Heart right ventricle (tissue), 16 donors: ENCODE measurements at regions not wholly inside any gene's neighbourhood (a gene's known extent, or its start where the extent isn't known, plus 50 kb on each side); places are given as distances from the start of the nearest gene placed in this dataset.

Experiments used
- ATAC-seq, 8 donors: fragments of 200-7000 bp; cut with Tn5 transposase; one replicate each; pipeline ENCODE4 v1.9.1; 2020; ENCODE audit warnings: mild to moderate bottlenecking in 8 of 8, moderate library complexity in 8 of 8, moderate number of reproducible peaks in 1 of 8
- DNase-seq, 2 donors: peaks; one replicate each; pipeline ENCODE4 v3.0.0-alpha.2; 2020
- H3K27ac ChIP-seq, 10 donors: fragments of 200-600 bp; sonication (generic) in 2 of 10; one replicate each; pipeline versions ENCODE4 v1.5.0 to v1.8.0; 2020 to 2022; ENCODE audit warnings: mild to moderate bottlenecking in 3 of 10
- H3K27me3 ChIP-seq, 7 donors: fragments of 200-600 bp; one replicate each; pipeline ENCODE4 v1.8.0; 2021 to 2022; ENCODE audit warnings: mild to moderate bottlenecking in 2 of 7
- H3K36me3 ChIP-seq, 9 donors: fragments of 200-600 bp; sonication (generic) in 1 of 9; one replicate each; pipeline versions ENCODE4 v1.5.0 to v1.8.0; 2020 to 2022; ENCODE audit warnings: mild to moderate bottlenecking in 2 of 9
- H3K4me1 ChIP-seq, 9 donors: fragments of 200-600 bp; sonication (generic) in 1 of 9; one replicate each; pipeline versions ENCODE4 v1.5.0 to v1.8.0; 2020 to 2022; ENCODE audit warnings: mild to moderate bottlenecking in 4 of 9
- H3K4me3 ChIP-seq, 10 donors: fragments of 200-600 bp; sonication (generic) in 2 of 10; one replicate each; pipeline versions ENCODE4 v1.5.0 to v1.8.0; 2020 to 2022; ENCODE audit warnings: mild to moderate bottlenecking in 7 of 10, moderate library complexity in 2 of 10
- H3K9me3 ChIP-seq, 11 donors: fragments of 200-600 bp in 10 of 11; sonication (generic) in 2 of 11; one replicate each; pipeline versions ENCODE4 v1.5.0 to v1.8.0; 2013 to 2022; ENCODE audit warnings: mild to moderate bottlenecking in 2 of 11, control low read depth in 1 of 11, moderate library complexity in 1 of 11
- WGBS, 2 donors: extraction: QIAGEN DNeasy Blood & Tissue Kit; methylation state at CpG; one replicate each; pipeline ENCODE4 v1.1.7; 2013; ENCODE audit warnings: inconsistent platforms in 1 of 2; 5-methylcytosine and 5-hydroxymethylcytosine counted together
- intact Hi-C, 10 donors: fragments of 100-400 bp; cut with DNase I; formaldehyde crosslinking; loops; one replicate each; pipeline versions ENCODE4 v1.11.1 to v1.14.2; 2022
- TF ChIP-seq, protein P1 (sequence below), 9 donors: fragments of 200-600 bp; sonication (generic) in 2 of 9; IDR thresholded peaks; one replicate each; pipeline versions ENCODE4 v1.5.0 to v1.8.0; 2021 to 2022; ENCODE audit warnings: antibody characterized with exemption in 9 of 9, mild to moderate bottlenecking in 5 of 9, moderate library complexity in 1 of 9
- donor health status: Arrhythmogenic right ventricular cardiomyopathy.
- donor health status: ischemic (EF 13 %, LVEDD 7.1; RV severe dilation, severe dysfunction).
- donor health status: healthy with polysubstance abuse.
- donor health status: DM: no; HTN: yes; CAD: no.
- donor health status: DM: no; HTN: no; CAD: no.
- donor health status: ischemic (EF 25% LVEDD 6.9; RV normal size, moderate dysfunction).
- donor health status: ischemic (EF 25% LVEDD 5.7; RV mildly dilated, moderate dysfunction).
- donor health status: healthy.
- donor health status: DM: yes; HTN: yes; CAD: no.
- donor health status: Ischemic cardiomyopathy.
- donor health status: ischemic (EF 35%, LVEDD 5.7; RV mildly dilated, moderate dysfunction).
- donor health status: nonischemic (EF 11% LVEDD 7.7; RV severe dilation, severe dysfunction).
- donor health status: DM: yes; HTN: yes; CAD: no.
- donor health status: PGD.
- donor health status: ischemic (EF 29% LVEDD 5.4; RV normal size, mild dysfunction).
- donor health status: nonischemic (EF 23%, LVEDD 6.1; RV moderate dilation, normal function).

- Histone ChIP-seq H3K4me1 (peaks cover 0 to 19% (median 0%) of the 10 kb centered on the region in 9 donors), H3K4me3 (peak overlapping the region in 1 of 10 donors; percentile 23), H3K27ac (peak overlapping the region in 9 of 10 donors; percentile 34 to 73 (median 61)), H3K9me3 (no peaks in the 10 kb centered on the region), H3K27me3 (no peaks in the 10 kb centered on the region), H3K36me3 (no peaks in the 10 kb centered on the region)
- TF ChIP-seq, protein P1, sequence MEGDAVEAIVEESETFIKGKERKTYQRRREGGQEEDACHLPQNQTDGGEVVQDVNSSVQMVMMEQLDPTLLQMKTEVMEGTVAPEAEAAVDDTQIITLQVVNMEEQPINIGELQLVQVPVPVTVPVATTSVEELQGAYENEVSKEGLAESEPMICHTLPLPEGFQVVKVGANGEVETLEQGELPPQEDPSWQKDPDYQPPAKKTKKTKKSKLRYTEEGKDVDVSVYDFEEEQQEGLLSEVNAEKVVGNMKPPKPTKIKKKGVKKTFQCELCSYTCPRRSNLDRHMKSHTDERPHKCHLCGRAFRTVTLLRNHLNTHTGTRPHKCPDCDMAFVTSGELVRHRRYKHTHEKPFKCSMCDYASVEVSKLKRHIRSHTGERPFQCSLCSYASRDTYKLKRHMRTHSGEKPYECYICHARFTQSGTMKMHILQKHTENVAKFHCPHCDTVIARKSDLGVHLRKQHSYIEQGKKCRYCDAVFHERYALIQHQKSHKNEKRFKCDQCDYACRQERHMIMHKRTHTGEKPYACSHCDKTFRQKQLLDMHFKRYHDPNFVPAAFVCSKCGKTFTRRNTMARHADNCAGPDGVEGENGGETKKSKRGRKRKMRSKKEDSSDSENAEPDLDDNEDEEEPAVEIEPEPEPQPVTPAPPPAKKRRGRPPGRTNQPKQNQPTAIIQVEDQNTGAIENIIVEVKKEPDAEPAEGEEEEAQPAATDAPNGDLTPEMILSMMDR (IDR thresholded peaks at IDR 0.05) = no peak
- WGBS, 2 donors = 79 to 87% methylated on average over 8 of the region's 8 CpGs
- ATAC-seq = peak; percentile 33 to 99 (median 92)
- intact Hi-C loops = no loop called here
- DNase-seq = peak; percentile 30 to 36
These were observed 177.3 kb upstream of the PHYHIPL start for GRCh38 chr10:58998924-58999713.

DNA sequence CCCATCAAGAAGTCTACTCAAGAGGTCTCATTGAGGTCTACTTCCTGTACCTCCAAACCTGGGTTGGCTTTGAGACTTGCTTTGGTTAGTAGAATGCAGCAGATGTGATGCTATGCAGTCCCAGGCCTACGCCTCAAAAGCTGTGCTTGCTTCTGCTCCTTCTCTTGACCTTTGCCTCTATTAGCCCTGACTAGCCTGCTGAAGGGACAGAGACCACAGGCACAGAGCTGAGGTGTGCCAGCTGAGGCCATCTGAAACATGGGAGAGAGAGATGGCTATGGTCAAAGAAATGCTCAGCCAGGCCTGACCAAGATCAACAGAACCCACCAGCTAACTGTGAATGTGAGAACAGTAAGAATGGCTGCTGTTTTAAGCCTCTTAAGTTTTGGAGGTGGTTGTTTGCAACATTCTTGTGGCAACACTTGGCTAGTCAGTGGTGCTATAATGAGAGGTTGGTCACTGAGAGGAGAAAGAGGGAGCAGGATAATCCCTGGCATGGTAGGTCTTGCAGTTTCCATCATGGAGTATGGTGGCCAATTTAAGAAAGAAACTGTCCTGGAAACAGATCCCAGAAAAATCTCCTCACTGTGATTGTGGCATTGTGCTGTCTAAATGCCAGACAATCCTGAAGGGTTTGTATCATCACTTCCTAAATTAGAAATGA is 176.1 kb upstream of the PHYHIPL start:
- DNase-seq (no peak), ATAC-seq (peak in 3 of 8 donors; percentile 5 to 22 (median 18))
- TF ChIP-seq, protein P1 (IDR thresholded peaks at IDR 0.05) = no peak
- H3K4me3 ChIP-seq = peak overlapping the region in 1 of 10 donors; percentile 23
- WGBS, 2 donors = 77 to 100% methylated on average over 1 of the region's 1 CpG
- no peaks in the 10 kb centered on the region for H3K9me3 ChIP-seq
- H3K27ac ChIP-seq = peak overlapping the region in 2 of 10 donors; percentile 64
- H3K36me3 ChIP-seq = no peaks in the 10 kb centered on the region
- intact Hi-C loops = loop anchor here in 1 of 10 donors (10.0 kb wide), 1 partner anchor 75 kb away; no protein-coding TSS in a partner anchor
- H3K27me3 ChIP-seq = no peaks in the 10 kb centered on the region
- peaks cover 0 to 19% (median 0%) of the 10 kb centered on the region in 9 donors for H3K4me1 ChIP-seq

DNA sequence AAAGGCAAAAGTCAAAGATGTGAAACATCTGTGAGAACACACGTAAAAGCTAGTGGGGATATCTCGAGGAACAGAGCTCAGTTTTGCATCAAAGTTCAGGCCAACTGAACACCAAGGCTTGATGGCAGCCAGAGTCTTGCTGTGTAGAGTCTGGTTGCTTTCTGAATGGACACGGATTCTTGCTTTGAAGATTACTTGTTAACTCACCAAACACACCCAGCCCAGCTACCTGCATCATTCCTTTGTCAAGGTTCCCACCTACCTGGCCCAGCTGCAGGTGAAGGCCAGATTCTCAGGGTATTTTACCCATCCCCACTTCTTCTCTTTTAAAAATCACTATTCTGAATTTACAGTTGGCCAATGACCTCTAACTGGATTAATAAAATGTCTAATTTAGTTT is 174.4 kb upstream of the PHYHIPL start:
- TF ChIP-seq, protein P1 (IDR thresholded peaks at IDR 0.05) = no peak
- H3K27ac ChIP-seq = no peak overlapping the region
- no peak overlapping the region for H3K4me3 ChIP-seq
- no peaks in the 10 kb centered on the region for H3K9me3 ChIP-seq
- H3K36me3 ChIP-seq = no peaks in the 10 kb centered on the region
- 79 to 83% methylated on average over 3 of the region's 3 CpGs for WGBS, 2 donors
- DNase-seq (no peak), ATAC-seq (no peak)
- no peaks in the 10 kb centered on the region for H3K27me3 ChIP-seq
- intact Hi-C loops = loop anchor here in 1 of 10 donors (10.0 kb wide), 1 partner anchor 73 kb away; no protein-coding TSS in a partner anchor
- peaks cover 0 to 19% (median 0%) of the 10 kb centered on the region in 9 donors for H3K4me1 ChIP-seq

DNA sequence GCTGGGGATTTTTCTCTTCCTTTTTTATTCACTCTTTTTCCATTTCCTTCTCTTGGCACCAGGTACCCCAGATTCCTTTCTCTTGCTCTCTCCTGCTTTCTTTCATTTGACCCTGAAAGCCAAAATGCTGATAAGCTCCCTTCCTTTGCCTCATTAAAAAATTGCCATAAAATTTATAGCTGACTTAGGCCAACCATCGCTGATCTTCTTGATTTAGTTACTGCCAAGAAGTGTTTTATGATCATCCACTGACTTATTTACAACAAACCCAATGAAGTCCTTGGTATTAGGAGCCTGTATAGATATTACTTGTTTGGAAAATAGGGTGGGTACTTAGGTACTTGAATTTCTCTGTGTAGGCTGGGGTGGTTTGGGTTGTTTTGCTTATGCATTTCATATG is 173.2 kb upstream of the PHYHIPL start:
- intact Hi-C loops = loop anchor here in 1 of 10 donors (10.0 kb wide), 1 partner anchor 72 kb away; no protein-coding TSS in a partner anchor
- no peaks in the 10 kb centered on the region for H3K27me3 ChIP-seq
- H3K36me3 ChIP-seq = no peaks in the 10 kb centered on the region
- H3K4me3 ChIP-seq = no peak overlapping the region
- peaks cover 0 to 19% (median 0%) of the 10 kb centered on the region in 9 donors for H3K4me1 ChIP-seq
- no peak for ATAC-seq
- H3K27ac ChIP-seq = no peak overlapping the region
- TF ChIP-seq, protein P1 (IDR thresholded peaks at IDR 0.05) = no peak
- no peaks in the 10 kb centered on the region for H3K9me3 ChIP-seq
- 80 to 86% methylated on average over 1 of the region's 1 CpG for WGBS, 2 donors
- DNase-seq = no peak
